CD14-positive monocyte (primary cell): ENCODE measurements at regions not wholly inside any gene's neighbourhood (a gene's known extent, or its start where the extent isn't known, plus 50 kb on each side); places are given as distances from the start of the nearest gene placed in this dataset.

Experiments used
- DNase-seq, 3 donors: peaks; one replicate each; pipeline ENCODE4 v3.0.0-alpha.2; 2011 to 2022
- H2AFZ ChIP-seq: 2 replicates; pipeline ENCODE4 v1.6.0; 2012; ENCODE audit warnings: mild to moderate bottlenecking, low read depth, low read length, inconsistent platforms; ENCODE audit not compliant: insufficient read depth, poor library complexity, severe bottlenecking
- H3K27ac ChIP-seq, 2 donors: 1 replicate in 1 of 2; 2 replicates in 1 of 2; pipeline ENCODE4 v1.5.1; 2012 to 2013; ENCODE audit warnings: low read length in 2 of 2, control low read depth in 1 of 2, inconsistent platforms in 1 of 2, low read depth in 1 of 2, mild to moderate bottlenecking in 1 of 2
- H3K27me3 ChIP-seq, 2 donors: one replicate each; pipeline versions ENCODE4 v1.6.0 to v1.6.1; 2011 to 2013; ENCODE audit warnings: low read length in 2 of 2; ENCODE audit not compliant: control insufficient read depth in 2 of 2, insufficient read depth in 2 of 2
- H3K36me3 ChIP-seq, 2 donors: replicated peaks in 1 of 2; 1 replicate in 1 of 2; 2 replicates in 1 of 2; pipeline versions ENCODE4 v1.5.1 to v1.6.1; 2012 to 2013; ENCODE audit warnings: low read length in 2 of 2, control low read depth in 1 of 2, inconsistent platforms in 1 of 2, mild to moderate bottlenecking in 1 of 2; ENCODE audit not compliant: insufficient read depth in 2 of 2, control insufficient read depth in 1 of 2
- H3K4me1 ChIP-seq, 2 donors: 1 replicate in 1 of 2; 2 replicates in 1 of 2; pipeline versions ENCODE4 v1.5.1 to v1.6.1; 2012 to 2013; ENCODE audit warnings: low read length in 2 of 2, control low read depth in 1 of 2, inconsistent platforms in 1 of 2, mild to moderate bottlenecking in 1 of 2, moderate library complexity in 1 of 2; ENCODE audit not compliant: insufficient read depth in 2 of 2, control insufficient read depth in 1 of 2
- H3K4me2 ChIP-seq: replicated peaks from 2 replicates; pipeline ENCODE3; 2012; ENCODE audit warnings: low read length, moderate library complexity, mild to moderate bottlenecking; ENCODE audit not compliant: poor library complexity, severe bottlenecking; ENCODE audit errors: extremely low read depth
- H3K4me3 ChIP-seq, 3 experiments: fragments of 200-600 bp in 1 of 3; sonication (generic) in 1 of 3; replicated peaks in 1 of 3; 1 replicate in 2 of 3; 2 replicates in 1 of 3; pipeline ENCODE4 v1.5.1; 2011 to 2013; ENCODE audit warnings: low read length in 3 of 3, mild to moderate bottlenecking in 3 of 3, control low read depth in 2 of 3, low read depth in 2 of 3, inconsistent platforms in 1 of 3, moderate library complexity in 1 of 3
- H3K79me2 ChIP-seq: 2 replicates; pipeline ENCODE4 v1.6.0; 2012; ENCODE audit warnings: mild to moderate bottlenecking, control low read depth, inconsistent platforms, low read length, moderate library complexity; ENCODE audit not compliant: insufficient read depth
- H3K9ac ChIP-seq: 2 replicates; pipeline ENCODE4 v1.6.0; 2017; ENCODE audit warnings: low read length, mild to moderate bottlenecking; ENCODE audit not compliant: insufficient read depth, poor library complexity, severe bottlenecking
- H3K9me3 ChIP-seq, 2 donors: replicated peaks in 1 of 2; 1 replicate in 1 of 2; 2 replicates in 1 of 2; pipeline versions ENCODE4 v1.5.1 to v1.6.1; 2012 to 2013; ENCODE audit warnings: low read length in 2 of 2, control low read depth in 1 of 2; ENCODE audit not compliant: control insufficient read depth in 1 of 2, insufficient read depth in 1 of 2
- H4K20me1 ChIP-seq: 2 replicates; pipeline ENCODE4 v1.6.0; 2012; ENCODE audit warnings: mild to moderate bottlenecking, low read length, control low read depth, moderate library complexity; ENCODE audit not compliant: insufficient read depth
- H3K27ac Mint-ChIP-seq, 7 donors: one replicate each; pipeline ENCODE4 v1.8.0; 2020; ENCODE audit warnings: mild to moderate bottlenecking in 7 of 7, mixed read lengths in 7 of 7, moderate library complexity in 6 of 7, inconsistent platforms in 2 of 7
- H3K27me3 Mint-ChIP-seq, 3 donors: one replicate each; pipeline ENCODE4 v1.8.0; 2021 to 2022; ENCODE audit warnings: low read depth in 3 of 3, mild to moderate bottlenecking in 3 of 3, mixed read lengths in 3 of 3, moderate library complexity in 3 of 3, inconsistent platforms in 1 of 3
- H3K36me3 Mint-ChIP-seq, 2 donors: one replicate each; pipeline ENCODE4 v1.8.0; 2020; ENCODE audit warnings: mixed read lengths in 2 of 2, inconsistent platforms in 1 of 2, mild to moderate bottlenecking in 1 of 2
- H3K4me1 Mint-ChIP-seq: one replicate; pipeline ENCODE4 v1.8.0; 2020; ENCODE audit warnings: mild to moderate bottlenecking, mixed read lengths
- H3K4me3 Mint-ChIP-seq, 2 donors: one replicate each; pipeline ENCODE4 v1.8.0; 2020; ENCODE audit warnings: mild to moderate bottlenecking in 2 of 2, mixed read lengths in 2 of 2, moderate library complexity in 1 of 2
- H3K9me3 Mint-ChIP-seq, 7 donors: one replicate each; pipeline ENCODE4 v1.8.0; 2020 to 2022; ENCODE audit warnings: mixed read lengths in 7 of 7, mild to moderate bottlenecking in 6 of 7, moderate library complexity in 6 of 7, inconsistent platforms in 2 of 7
- CTCF ChIP-seq: fragments of 200-600 bp; IDR thresholded peaks from one replicate; pipeline ENCODE4 v1.8.0; 2022; ENCODE audit warnings: antibody characterized with exemption, mild to moderate bottlenecking
- WGBS: methylation state at CpG from one replicate; pipeline ENCODE4 v1.1.5; 2013; ENCODE audit warnings: missing lambda C conversion rate; ENCODE audit not compliant: insufficient coverage; 5-methylcytosine and 5-hydroxymethylcytosine counted together
- intact Hi-C, 2 donors: fragments of 100-400 bp; cut with micrococcal nuclease; formaldehyde crosslinking; loops; one replicate each; pipeline versions ENCODE4 v1.15.0 to v1.15.1; 2023

- Mint-ChIP-seq H3K4me1 (peaks cover 6% of the 10 kb centered on the region), H3K27me3 (peaks cover 0 to 4% (median 0%) of the 10 kb centered on the region in 3 donors), H3K9me3 (peaks cover 0 to 2% (median 0%) of the 10 kb centered on the region in 7 donors), H3K27ac (no peak overlapping the region), H3K36me3 (no peaks in the 10 kb centered on the region), H3K4me3 (no peak overlapping the region)
- no peaks in the 10 kb centered on the region for H3K79me2 ChIP-seq
- H4K20me1 ChIP-seq = no peaks in the 10 kb centered on the region
- no CpG with 5 or more reads among the region's 4 CpGs for WGBS
- H3K9me3 ChIP-seq = no peaks in the 10 kb centered on the region
- TF ChIP-seq CTCF = no peak
- no peak overlapping the region for H3K4me3 ChIP-seq
- H3K27ac ChIP-seq = no peak overlapping the region
- H3K27me3 ChIP-seq = no peaks in the 10 kb centered on the region
- H3K9ac ChIP-seq = no peak overlapping the region
- intact Hi-C loops = no loop called here
- no peaks in the 10 kb centered on the region for H3K4me1 ChIP-seq
- H3K36me3 ChIP-seq = no peaks in the 10 kb centered on the region
- no peak overlapping the region for H3K4me2 ChIP-seq
- no peak overlapping the region for H2AFZ ChIP-seq
- no peak for DNase-seq
These were observed 1280.2 kb upstream of the C9orf72 start for GRCh38 chr9:28853477-28853876.

- Mint-ChIP-seq H3K36me3 (no peaks in the 10 kb centered on the region), H3K4me3 (no peak overlapping the region), H3K27ac (no peak overlapping the region), H3K9me3 (peaks cover 0 to 3% (median 0%) of the 10 kb centered on the region in 7 donors), H3K4me1 (no peaks in the 10 kb centered on the region), H3K27me3 (no peaks in the 10 kb centered on the region)
- DNase-seq = no peak
- H3K79me2 ChIP-seq = no peaks in the 10 kb centered on the region
- TF ChIP-seq CTCF = no peak
- no peaks in the 10 kb centered on the region for H3K9me3 ChIP-seq
- H3K36me3 ChIP-seq = no peaks in the 10 kb centered on the region
- H4K20me1 ChIP-seq = no peaks in the 10 kb centered on the region
- H3K27me3 ChIP-seq = no peaks in the 10 kb centered on the region
- intact Hi-C loops = no loop called here
- no peak overlapping the region for H3K27ac ChIP-seq
- H3K4me2 ChIP-seq = no peak overlapping the region
- H2AFZ ChIP-seq = no peak overlapping the region
- H3K4me1 ChIP-seq = no peaks in the 10 kb centered on the region
- no peak overlapping the region for H3K4me3 ChIP-seq
- H3K9ac ChIP-seq = no peak overlapping the region
These were observed 1293.7 kb upstream of the C9orf72 start for GRCh38 chr9:28866951-28867350.
